A549 (cell line): ENCODE measurements at regions not wholly inside any gene's neighbourhood (a gene's known extent, or its start where the extent isn't known, plus 50 kb on each side); places are given as distances from the start of the nearest gene placed in this dataset.

Source experiments
- CHD2 ChIP-seq: fragments of 150-350 bp; IDR thresholded peaks from 2 replicates; pipeline ENCODE4 v1.6.1; 2014; ENCODE audit warnings: low read length; ENCODE audit not compliant: partially characterized antibody
- MYC ChIP-seq: IDR thresholded peaks from 2 replicates; pipeline ENCODE4 v1.6.1; 2012; ENCODE audit warnings: mild to moderate bottlenecking, inconsistent platforms, low read length, improper control_type of control experiment, borderline replicate concordance
- POLR2A ChIP-seq: IDR thresholded peaks from 2 replicates; pipeline ENCODE4 v1.6.1; 2012; ENCODE audit warnings: mild to moderate bottlenecking, low read length
- RCOR1 ChIP-seq: fragments of 150-350 bp; IDR thresholded peaks from 2 replicates; pipeline ENCODE4 v1.6.1; 2014; ENCODE audit warnings: antibody characterized with exemption, low read length, low read depth
- RNF2 ChIP-seq: fragments of 200-600 bp; sonication (generic); IDR thresholded peaks from 2 replicates; pipeline ENCODE4 v1.6.1; 2016; ENCODE audit warnings: low read depth, mild to moderate bottlenecking, antibody characterized with exemption, moderate library complexity, borderline replicate concordance
- SMC3 ChIP-seq: fragments of >200 bp; sonication (Bioruptor Twin); formaldehyde crosslinking; IDR thresholded peaks from 3 replicates; pipeline ENCODE4 v1.6.1; 2018; ENCODE audit warnings: inconsistent platforms
- TF ChIP-seq, protein P1 (sequence below): fragments of >200 bp; sonication (Bioruptor Twin); formaldehyde crosslinking; IDR thresholded peaks from 3 replicates; pipeline ENCODE4 v1.6.1; 2016
- TF ChIP-seq, protein P2 (sequence below): fragments of >200 bp; sonication (Bioruptor Twin); formaldehyde crosslinking; IDR thresholded peaks from 3 replicates; pipeline ENCODE4 v1.5.1; 2016
- TF ChIP-seq, protein P3 (sequence below): fragments of 200-600 bp; sonication (generic); IDR thresholded peaks from 2 replicates; pipeline ENCODE4 v1.6.1; 2016; ENCODE audit warnings: antibody characterized with exemption, mild to moderate bottlenecking, moderate library complexity
- TF ChIP-seq, protein P4 (sequence below): IDR thresholded peaks from 2 replicates; pipeline ENCODE4 v1.6.1; 2012

DNA sequence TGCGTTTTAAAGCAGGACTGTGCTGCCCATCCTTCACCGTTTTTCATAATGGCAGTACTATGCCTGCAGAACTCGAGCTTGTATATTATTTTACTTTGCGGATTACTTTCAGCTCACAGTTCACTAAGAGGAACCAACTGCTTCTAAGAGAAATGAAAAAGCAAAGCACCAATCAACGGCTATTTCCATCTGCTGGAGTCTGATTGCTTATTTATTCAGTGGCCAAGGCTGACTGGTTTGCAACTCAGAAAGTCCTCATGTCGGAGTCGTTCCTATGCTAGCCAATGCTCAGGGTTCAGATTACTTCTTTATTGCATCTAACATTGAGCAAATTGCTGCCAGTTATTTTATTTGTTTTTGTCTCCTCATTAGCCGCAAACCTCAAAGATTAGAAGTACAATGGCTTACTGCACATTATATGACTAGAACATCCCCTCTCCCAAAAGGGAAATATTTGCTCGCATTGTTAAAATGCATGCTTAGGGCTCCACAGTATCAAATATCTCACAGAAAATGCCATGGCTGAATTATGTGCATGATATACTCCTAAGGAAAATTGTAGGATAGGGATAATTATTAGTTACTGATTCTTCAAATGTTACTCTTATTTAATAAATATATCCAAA, 1628.2 kb upstream of the ADGRL3 start:
- TF ChIP-seq CHD2 (no peak), RNF2 (no peak), POLR2A (no peak), MYC (no peak), SMC3 (no peak), RCOR1 (no peak)
- TF ChIP-seq, protein P1, sequence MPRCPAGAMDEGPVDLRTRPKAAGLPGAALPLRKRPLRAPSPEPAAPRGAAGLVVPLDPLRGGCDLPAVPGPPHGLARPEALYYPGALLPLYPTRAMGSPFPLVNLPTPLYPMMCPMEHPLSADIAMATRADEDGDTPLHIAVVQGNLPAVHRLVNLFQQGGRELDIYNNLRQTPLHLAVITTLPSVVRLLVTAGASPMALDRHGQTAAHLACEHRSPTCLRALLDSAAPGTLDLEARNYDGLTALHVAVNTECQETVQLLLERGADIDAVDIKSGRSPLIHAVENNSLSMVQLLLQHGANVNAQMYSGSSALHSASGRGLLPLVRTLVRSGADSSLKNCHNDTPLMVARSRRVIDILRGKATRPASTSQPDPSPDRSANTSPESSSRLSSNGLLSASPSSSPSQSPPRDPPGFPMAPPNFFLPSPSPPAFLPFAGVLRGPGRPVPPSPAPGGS, result no peak
- TF ChIP-seq, protein P2, sequence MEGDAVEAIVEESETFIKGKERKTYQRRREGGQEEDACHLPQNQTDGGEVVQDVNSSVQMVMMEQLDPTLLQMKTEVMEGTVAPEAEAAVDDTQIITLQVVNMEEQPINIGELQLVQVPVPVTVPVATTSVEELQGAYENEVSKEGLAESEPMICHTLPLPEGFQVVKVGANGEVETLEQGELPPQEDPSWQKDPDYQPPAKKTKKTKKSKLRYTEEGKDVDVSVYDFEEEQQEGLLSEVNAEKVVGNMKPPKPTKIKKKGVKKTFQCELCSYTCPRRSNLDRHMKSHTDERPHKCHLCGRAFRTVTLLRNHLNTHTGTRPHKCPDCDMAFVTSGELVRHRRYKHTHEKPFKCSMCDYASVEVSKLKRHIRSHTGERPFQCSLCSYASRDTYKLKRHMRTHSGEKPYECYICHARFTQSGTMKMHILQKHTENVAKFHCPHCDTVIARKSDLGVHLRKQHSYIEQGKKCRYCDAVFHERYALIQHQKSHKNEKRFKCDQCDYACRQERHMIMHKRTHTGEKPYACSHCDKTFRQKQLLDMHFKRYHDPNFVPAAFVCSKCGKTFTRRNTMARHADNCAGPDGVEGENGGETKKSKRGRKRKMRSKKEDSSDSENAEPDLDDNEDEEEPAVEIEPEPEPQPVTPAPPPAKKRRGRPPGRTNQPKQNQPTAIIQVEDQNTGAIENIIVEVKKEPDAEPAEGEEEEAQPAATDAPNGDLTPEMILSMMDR, result no peak
- TF ChIP-seq, protein P3, sequence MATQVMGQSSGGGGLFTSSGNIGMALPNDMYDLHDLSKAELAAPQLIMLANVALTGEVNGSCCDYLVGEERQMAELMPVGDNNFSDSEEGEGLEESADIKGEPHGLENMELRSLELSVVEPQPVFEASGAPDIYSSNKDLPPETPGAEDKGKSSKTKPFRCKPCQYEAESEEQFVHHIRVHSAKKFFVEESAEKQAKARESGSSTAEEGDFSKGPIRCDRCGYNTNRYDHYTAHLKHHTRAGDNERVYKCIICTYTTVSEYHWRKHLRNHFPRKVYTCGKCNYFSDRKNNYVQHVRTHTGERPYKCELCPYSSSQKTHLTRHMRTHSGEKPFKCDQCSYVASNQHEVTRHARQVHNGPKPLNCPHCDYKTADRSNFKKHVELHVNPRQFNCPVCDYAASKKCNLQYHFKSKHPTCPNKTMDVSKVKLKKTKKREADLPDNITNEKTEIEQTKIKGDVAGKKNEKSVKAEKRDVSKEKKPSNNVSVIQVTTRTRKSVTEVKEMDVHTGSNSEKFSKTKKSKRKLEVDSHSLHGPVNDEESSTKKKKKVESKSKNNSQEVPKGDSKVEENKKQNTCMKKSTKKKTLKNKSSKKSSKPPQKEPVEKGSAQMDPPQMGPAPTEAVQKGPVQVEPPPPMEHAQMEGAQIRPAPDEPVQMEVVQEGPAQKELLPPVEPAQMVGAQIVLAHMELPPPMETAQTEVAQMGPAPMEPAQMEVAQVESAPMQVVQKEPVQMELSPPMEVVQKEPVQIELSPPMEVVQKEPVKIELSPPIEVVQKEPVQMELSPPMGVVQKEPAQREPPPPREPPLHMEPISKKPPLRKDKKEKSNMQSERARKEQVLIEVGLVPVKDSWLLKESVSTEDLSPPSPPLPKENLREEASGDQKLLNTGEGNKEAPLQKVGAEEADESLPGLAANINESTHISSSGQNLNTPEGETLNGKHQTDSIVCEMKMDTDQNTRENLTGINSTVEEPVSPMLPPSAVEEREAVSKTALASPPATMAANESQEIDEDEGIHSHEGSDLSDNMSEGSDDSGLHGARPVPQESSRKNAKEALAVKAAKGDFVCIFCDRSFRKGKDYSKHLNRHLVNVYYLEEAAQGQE, result no peak
- TF ChIP-seq, protein P4, sequence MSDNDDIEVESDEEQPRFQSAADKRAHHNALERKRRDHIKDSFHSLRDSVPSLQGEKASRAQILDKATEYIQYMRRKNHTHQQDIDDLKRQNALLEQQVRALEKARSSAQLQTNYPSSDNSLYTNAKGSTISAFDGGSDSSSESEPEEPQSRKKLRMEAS, result no peak
